Endothelial cell of umbilical vein (primary cell): ENCODE measurements at regions not wholly inside any gene's neighbourhood (a gene's known extent, or its start where the extent isn't known, plus 50 kb on each side); places are given as distances from the start of the nearest gene placed in this dataset.
A peak's percentile ranks its signal among the peaks of the same experiment; 100 is the strongest.
"Not testable (repeated sequence)": the region's sequence is repeated elsewhere in the genome, so short reads cannot be mapped to it uniquely, and the experiment has no call there.

Experiments used
- BruUV-seq: library from RNA; stranded (reverse); fragments of 400-500 nt; replicated peaks from 2 replicates; lab custom pipeline; 2021; lab: Mats Ljungman, UMichigan
- CTCF ChIA-PET: fragments of 300-600, 350-600 bp; sonication (Branson Sonifier 250); formaldehyde crosslinking; loops from one replicate; lab custom pipeline; 2021; ENCODE audit warnings: antibody characterized with exemption, inconsistent platforms; lab: Charles Lee
- POLR2A ChIA-PET: fragments of 300-600, 350-600 bp; sonication (Branson Sonifier 250); formaldehyde crosslinking; loops from one replicate; lab custom pipeline; 2021; ENCODE audit warnings: antibody characterized with exemption, inconsistent platforms; lab: Charles Lee
- DNase-seq: peaks from one replicate; pipeline ENCODE4 v3.0.0-alpha.2; 2011; ENCODE audit warnings: low read depth, low spot score
- FAIRE-seq: peaks from 2 replicates; lab custom pipeline; 2011; peaks lifted over from hg19 to GRCh38; lab: Jason Lieb, UNC
- H2AFZ ChIP-seq: 2 replicates; pipeline ENCODE4 v1.6.0; 2012; ENCODE audit warnings: low read depth, low read length, control low read depth, inconsistent platforms
- H3K27ac ChIP-seq: 2 replicates; pipeline ENCODE4 v1.5.1; 2011; ENCODE audit warnings: low read depth, mild to moderate bottlenecking, control low read depth, low read length, moderate library complexity; ENCODE audit not compliant: insufficient read depth
- H3K27me3 ChIP-seq, 2 experiments: 2 replicates each; pipeline versions ENCODE4 v1.6.0 to v1.6.1; 2011; ENCODE audit warnings: low read length in 2 of 2, mixed read lengths in 1 of 2; ENCODE audit not compliant: control insufficient read depth in 2 of 2, insufficient read depth in 2 of 2
- H3K36me3 ChIP-seq, 2 experiments: 2 replicates in 1 of 2; 3 replicates in 1 of 2; pipeline ENCODE4 v1.5.1; 2011; ENCODE audit warnings: low read length in 2 of 2, mild to moderate bottlenecking in 1 of 2, moderate library complexity in 1 of 2; ENCODE audit not compliant: control insufficient read depth in 2 of 2, insufficient read depth in 2 of 2; ENCODE audit errors: extremely low read depth in 1 of 2
- H3K4me1 ChIP-seq: 3 replicates; pipeline ENCODE4 v1.5.1; 2011; ENCODE audit warnings: mild to moderate bottlenecking, low read length; ENCODE audit not compliant: control insufficient read depth, insufficient read depth; ENCODE audit errors: extremely low read depth
- H3K4me2 ChIP-seq: 2 replicates; pipeline ENCODE4 v1.6.1; 2011; ENCODE audit warnings: low read length, control low read depth, mixed read lengths; ENCODE audit not compliant: insufficient read depth
- H3K4me3 ChIP-seq, 3 experiments: fragments of 200-600 bp in 1 of 3; sonication (generic), shearing (Covaris generic) in 1 of 3; replicated peaks in 1 of 3; 2 replicates each; pipeline ENCODE4 v1.5.1; 2011 to 2016; ENCODE audit warnings: control low read depth in 3 of 3, low read length in 3 of 3, mild to moderate bottlenecking in 2 of 3, inconsistent platforms in 1 of 3, low read depth in 1 of 3, moderate library complexity in 1 of 3; ENCODE audit not compliant: insufficient read depth in 1 of 3
- H3K79me2 ChIP-seq: 2 replicates; pipeline ENCODE4 v1.6.0; 2012; ENCODE audit warnings: low read length, inconsistent platforms; ENCODE audit not compliant: control insufficient read depth, insufficient read depth
- H3K9ac ChIP-seq: replicated peaks from 2 replicates; pipeline ENCODE3; 2011; ENCODE audit warnings: low read length, control low read depth; ENCODE audit not compliant: insufficient read depth; ENCODE audit errors: extremely low read depth
- H3K9me1 ChIP-seq: replicated peaks from 3 replicates; pipeline ENCODE4 v1.6.0; 2011; ENCODE audit warnings: mild to moderate bottlenecking, low read length; ENCODE audit not compliant: control insufficient read depth, insufficient read depth; ENCODE audit errors: extremely low read depth
- H3K9me3 ChIP-seq: replicated peaks from 2 replicates; pipeline ENCODE4 v1.5.1; 2012; ENCODE audit warnings: low read length, inconsistent platforms; ENCODE audit not compliant: control insufficient read depth, insufficient read depth
- H4K20me1 ChIP-seq: replicated peaks from 2 replicates; pipeline ENCODE3; 2011; ENCODE audit warnings: mild to moderate bottlenecking, low read length; ENCODE audit not compliant: control insufficient read depth, insufficient read depth; ENCODE audit errors: extremely low read depth
- CTCF ChIP-seq, 2 donors: IDR thresholded peaks; 1 replicate in 1 of 2; 2 replicates in 1 of 2; pipeline ENCODE4 v1.5.1; 2011; ENCODE audit warnings: low read length in 2 of 2, mild to moderate bottlenecking in 2 of 2, moderate library complexity in 2 of 2, control low read depth in 1 of 2, inconsistent platforms in 1 of 2, low read depth in 1 of 2; ENCODE audit not compliant: insufficient read depth in 1 of 2; ENCODE audit errors: extremely low read depth in 1 of 2
- EZH2 ChIP-seq: IDR thresholded peaks from 2 replicates; pipeline ENCODE4 v1.6.1; 2012; ENCODE audit warnings: borderline replicate concordance, low read depth, mild to moderate bottlenecking, moderate library complexity, low read length, inconsistent platforms; ENCODE audit not compliant: severe bottlenecking
- FOS ChIP-seq: IDR thresholded peaks from 2 replicates; pipeline ENCODE4 v1.6.1; 2011; ENCODE audit warnings: mild to moderate bottlenecking, low read length, moderate library complexity, borderline replicate concordance; ENCODE audit not compliant: insufficient read depth
- GATA2 ChIP-seq: IDR thresholded peaks from 2 replicates; pipeline ENCODE4 v1.7.0; 2011; ENCODE audit warnings: low read depth, mild to moderate bottlenecking, moderate library complexity, mixed read lengths, low read length; ENCODE audit not compliant: insufficient read length, insufficient read depth
- JUN ChIP-seq: IDR thresholded peaks from 2 replicates; pipeline ENCODE4 v1.6.1; 2011; ENCODE audit warnings: borderline replicate concordance, low read depth; ENCODE audit not compliant: insufficient read length, insufficient read depth
- MAX ChIP-seq: IDR thresholded peaks from 2 replicates; pipeline ENCODE4 v1.6.1; 2011; ENCODE audit not compliant: insufficient read depth, insufficient read length
- MYC ChIP-seq: IDR thresholded peaks from one replicate; pipeline ENCODE4 v1.6.1; 2011; ENCODE audit warnings: mild to moderate bottlenecking, low read depth, low read length
- POLR2A ChIP-seq: IDR thresholded peaks from 2 replicates; pipeline ENCODE4 v1.6.1; 2012; ENCODE audit warnings: low read depth, mild to moderate bottlenecking, control low read depth, low read length
- POLR2AphosphoS5 ChIP-seq: IDR thresholded peaks from 2 replicates; pipeline ENCODE4 v1.6.1; 2012; ENCODE audit warnings: low read depth, mild to moderate bottlenecking, control low read depth, low read length, moderate library complexity; ENCODE audit not compliant: insufficient read depth
- dilution Hi-C: fragments of 300-500 bp; cut with MboI; formaldehyde crosslinking; loops from one replicate; pipeline ENCODE4 v1.15.0; 2019; ENCODE audit warnings: low sequenced_read_pairs; ENCODE audit not compliant: extremely low pct_ligation_motif_present
- intact Hi-C: fragments of 100-400 bp; cut with micrococcal nuclease; formaldehyde crosslinking; loops from one replicate; pipeline ENCODE4 v1.10.0; 2022

- no peak for FAIRE-seq
- POLR2A ChIA-PET, result interaction anchor here (0.7 kb wide), 2 partner anchors 46 to 108 kb away, joined by 5 read pairs; no protein-coding TSS in a partner anchor
Observed at GRCh38 chrX:13380211-13380610, 60.4 kb upstream of the ATXN3L start.

GRCh38 chrX:13378562-13379518 is 59.0 kb upstream of the ATXN3L start:
- H2AFZ ChIP-seq, intact Hi-C loops, H3K79me2 ChIP-seq, H3K4me1 ChIP-seq, H3K4me3 ChIP-seq, H4K20me1 ChIP-seq, H3K4me2 ChIP-seq, DNase-seq, H3K36me3 ChIP-seq, H3K9me1 ChIP-seq, POLR2A ChIA-PET, CTCF ChIA-PET, H3K9me3 ChIP-seq, H3K27me3 ChIP-seq, dilution Hi-C loops, BruUV-seq, H3K27ac ChIP-seq, H3K9ac ChIP-seq: not testable (repeated sequence)
- peak; percentile 65 for FAIRE-seq

More at GRCh38 chrX:13380211-13380610, 60.4 kb upstream of the ATXN3L start:
- no peak overlapping the region for H3K4me3 ChIP-seq
- no peaks in the 10 kb centered on the region for H4K20me1 ChIP-seq
- dilution Hi-C loops (no loop called here), intact Hi-C loops (no loop called here)
- H3K4me2 ChIP-seq, result no peak overlapping the region
- no peaks in the 10 kb centered on the region for H3K36me3 ChIP-seq
- CTCF ChIA-PET, result interaction anchor here (1.2 kb wide), 1 partner anchor 16 kb away, joined by 3 read pairs; no protein-coding TSS in a partner anchor
- H3K9me3 ChIP-seq, result no peaks in the 10 kb centered on the region
- no peaks in the 10 kb centered on the region for H3K27me3 ChIP-seq
- H2AFZ ChIP-seq, result no peak overlapping the region
- H3K79me2 ChIP-seq, result no peaks in the 10 kb centered on the region
- BruUV-seq, result no TSS peak
- H3K27ac ChIP-seq, result no peak overlapping the region
- no peaks in the 10 kb centered on the region for H3K9me1 ChIP-seq
- TF ChIP-seq JUN, result no peak
- TF ChIP-seq MYC, result no peak
- no peak for TF ChIP-seq MAX
- TF ChIP-seq FOS, result peak; percentile 63
- TF ChIP-seq EZH2, result no peak
- no peak for TF ChIP-seq GATA2
- no peak for TF ChIP-seq POLR2A
- TF ChIP-seq CTCF (IDR thresholded peaks at IDR 0.05; ENCODE audit: extremely low read depth in 1 of 2, insufficient read depth in 1 of 2, low read depth in 1 of 2, low read length in 2 of 2), result no peak
- TF ChIP-seq POLR2AphosphoS5, result no peak
- DNase-seq, result peak; percentile 2
- H3K9ac ChIP-seq, result no peak overlapping the region
- H3K4me1 ChIP-seq, result peaks cover 3% of the 10 kb centered on the region
